HG03139 (cell line): ENCODE measurements at regions not wholly inside any gene's neighbourhood (a gene's known extent, or its start where the extent isn't known, plus 50 kb on each side); places are given as distances from the start of the nearest gene placed in this dataset.

Experiments used
- ATAC-seq: cut with Tn5 transposase; IDR thresholded peaks from one replicate; pipeline ENCODE4 v1.9.1; 2021; ENCODE audit not compliant: unreplicated experiment

DNA sequence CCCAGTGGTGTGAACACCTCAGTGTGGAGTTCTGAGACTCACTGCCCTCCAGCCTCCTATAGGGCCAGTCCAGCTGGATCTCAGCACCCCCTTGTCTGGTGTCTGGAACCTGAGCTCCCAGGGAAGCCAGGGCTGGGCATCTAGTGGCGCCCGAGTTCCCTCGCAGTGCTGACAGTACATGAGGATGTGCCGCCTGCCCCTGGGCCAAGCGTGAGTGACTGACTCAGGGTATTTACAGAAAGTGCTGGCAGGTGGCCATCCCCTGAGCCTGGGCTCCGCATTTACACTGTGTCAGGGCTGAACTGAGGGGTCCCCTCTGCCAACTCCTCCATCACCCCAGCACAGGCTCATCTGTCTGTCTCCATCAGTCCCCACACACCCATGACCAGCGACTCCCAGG lies 185.3 kb downstream of the BRD1 start:
- ATAC-seq, result no peak

DNA sequence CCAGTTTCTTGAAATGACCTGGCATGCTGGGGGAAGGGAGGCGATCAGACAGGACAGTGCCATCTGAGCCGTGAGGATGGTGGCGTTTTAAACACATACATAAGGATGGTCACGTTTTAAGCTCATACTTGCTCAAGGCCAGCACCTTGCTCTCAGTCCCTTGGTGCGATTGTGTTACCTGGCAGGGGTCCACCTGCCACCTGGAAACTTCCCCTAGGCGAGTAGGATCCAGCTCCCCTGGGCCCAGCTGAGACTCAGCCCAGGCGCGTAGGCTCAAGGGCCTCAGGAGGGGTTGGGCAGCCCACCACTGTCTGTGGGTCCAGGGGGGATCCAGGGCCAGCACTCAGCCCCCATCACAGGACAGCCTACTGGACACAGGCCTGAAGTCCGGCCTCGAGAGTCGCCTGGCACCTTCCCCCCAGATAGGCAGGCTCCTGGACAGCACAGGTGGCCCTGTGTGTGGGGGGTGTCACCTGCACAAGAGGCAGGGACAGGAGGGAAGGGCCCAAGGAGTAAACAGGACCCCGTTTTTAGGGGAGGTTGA lies 185.8 kb downstream of the BRD1 start:
- no peak for ATAC-seq

DNA sequence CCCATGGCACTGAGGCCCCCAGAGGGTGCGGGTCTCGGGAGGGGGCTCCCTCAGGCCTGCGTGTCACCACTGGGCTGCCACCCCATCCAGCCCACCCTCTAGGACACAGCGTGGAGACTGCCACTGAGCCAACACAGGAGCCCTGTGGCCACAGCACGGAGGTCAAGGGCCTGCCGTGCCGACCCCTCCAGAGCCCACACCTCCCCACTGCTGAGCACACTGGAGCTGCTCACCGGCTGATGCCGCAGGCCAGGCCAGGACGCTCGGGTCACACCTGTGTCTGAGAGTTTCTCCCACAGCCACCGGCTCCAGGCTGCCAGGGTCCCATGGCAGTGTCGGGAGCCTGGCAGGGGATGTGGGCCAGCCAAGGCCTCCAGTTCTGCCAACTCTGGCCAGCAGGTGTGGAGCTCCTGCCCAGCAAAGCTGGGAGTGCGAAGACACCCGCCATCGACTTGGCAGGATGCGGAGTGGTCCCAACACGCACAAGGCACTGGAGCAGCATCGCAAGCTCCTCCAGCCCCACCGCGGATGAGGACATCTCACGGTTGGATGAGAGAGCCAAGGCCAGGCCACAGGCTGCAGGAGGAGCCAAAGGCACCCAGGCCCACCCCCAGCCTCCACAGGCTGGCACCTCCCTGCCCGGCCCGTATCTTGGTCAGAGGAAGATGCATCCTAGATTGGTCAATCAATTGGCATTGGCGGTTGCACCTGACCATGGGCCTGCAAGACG lies 187.1 kb downstream of the BRD1 start:
- no peak for ATAC-seq

DNA sequence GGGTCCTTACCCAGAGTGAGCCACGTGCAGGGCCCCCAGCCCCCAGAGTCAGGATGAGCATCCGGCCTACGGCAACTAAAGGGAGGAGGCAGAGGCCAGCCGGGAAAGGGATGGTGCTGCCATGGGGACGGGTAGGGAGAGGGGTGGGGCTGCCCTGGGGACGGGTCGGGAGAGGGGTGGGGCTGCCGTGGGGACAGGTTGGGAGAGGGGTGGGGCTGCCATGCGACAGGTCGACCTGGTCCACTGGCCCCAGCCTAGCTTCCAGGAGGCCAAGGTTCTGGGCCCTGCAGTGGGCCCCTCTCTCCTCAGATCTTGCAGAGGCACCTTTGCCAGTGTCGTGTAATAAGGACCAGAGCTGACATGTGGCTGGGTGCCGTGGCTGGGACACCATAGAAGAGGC lies 187.7 kb downstream of the BRD1 start:
- no peak for ATAC-seq

DNA sequence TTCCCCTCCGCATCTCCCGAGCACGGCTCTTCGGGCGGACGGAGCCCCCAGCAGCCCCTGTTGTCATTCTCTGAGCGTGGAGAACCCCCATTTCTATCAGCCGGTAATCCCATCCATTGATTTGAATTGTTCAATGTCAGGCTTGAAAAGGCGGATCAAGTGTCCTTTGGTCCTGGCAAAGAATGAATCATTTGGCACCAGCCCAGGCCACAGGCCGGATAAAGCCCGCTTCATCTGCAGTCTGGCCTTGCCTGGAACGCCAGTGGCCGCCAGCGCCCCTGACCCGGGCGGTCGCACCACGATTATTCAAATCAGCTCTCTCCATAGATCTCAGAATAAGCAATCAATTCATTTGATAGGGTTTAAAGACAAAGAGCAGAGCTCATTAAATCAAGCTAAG lies 188.9 kb downstream of the BRD1 start:
- ATAC-seq, result no peak

DNA sequence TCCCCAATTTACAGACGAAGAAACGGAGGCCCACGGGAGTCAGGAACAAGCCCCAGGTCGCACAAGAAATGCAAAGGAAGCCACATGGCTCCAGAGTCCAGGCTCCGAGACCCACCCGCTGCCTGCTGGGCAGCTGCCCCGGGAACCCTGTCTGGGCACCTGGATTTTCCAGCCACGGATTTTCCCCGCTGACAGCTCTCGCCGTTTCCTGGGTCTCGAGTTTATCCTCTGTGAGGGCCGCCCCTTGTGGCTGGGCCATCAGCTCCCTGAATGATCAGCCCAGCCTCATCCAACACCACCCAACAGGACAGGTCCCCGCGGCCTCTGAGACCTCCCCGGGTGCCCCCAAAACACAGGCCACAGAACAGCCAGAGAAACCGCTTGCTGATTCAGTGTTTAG lies 189.7 kb downstream of the BRD1 start:
- no peak for ATAC-seq

DNA sequence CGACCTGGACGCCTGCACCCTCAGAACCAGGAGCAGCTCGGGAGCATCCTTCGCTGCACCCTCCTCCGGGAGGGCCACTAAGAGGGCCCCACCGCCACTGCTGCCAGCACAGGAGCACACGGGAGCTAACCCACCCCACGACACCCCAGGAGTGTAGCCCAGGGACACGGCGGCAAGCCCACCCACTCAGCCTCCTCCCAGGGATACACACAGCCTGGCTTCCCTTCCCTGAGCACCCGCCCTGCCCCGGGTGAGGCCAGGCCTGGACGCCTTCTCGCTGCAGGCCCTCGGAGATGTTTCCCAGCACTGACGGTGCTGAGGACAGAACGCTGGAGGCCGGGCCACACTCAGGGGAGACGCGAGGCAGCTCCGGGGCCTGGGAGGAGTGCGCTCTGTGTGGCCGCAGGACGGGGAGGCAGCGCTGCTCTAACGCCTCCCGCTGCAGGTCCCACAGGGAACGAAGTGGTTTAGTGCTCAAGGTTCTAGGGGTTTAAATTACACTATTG lies 190.4 kb downstream of the BRD1 start:
- no peak for ATAC-seq

DNA sequence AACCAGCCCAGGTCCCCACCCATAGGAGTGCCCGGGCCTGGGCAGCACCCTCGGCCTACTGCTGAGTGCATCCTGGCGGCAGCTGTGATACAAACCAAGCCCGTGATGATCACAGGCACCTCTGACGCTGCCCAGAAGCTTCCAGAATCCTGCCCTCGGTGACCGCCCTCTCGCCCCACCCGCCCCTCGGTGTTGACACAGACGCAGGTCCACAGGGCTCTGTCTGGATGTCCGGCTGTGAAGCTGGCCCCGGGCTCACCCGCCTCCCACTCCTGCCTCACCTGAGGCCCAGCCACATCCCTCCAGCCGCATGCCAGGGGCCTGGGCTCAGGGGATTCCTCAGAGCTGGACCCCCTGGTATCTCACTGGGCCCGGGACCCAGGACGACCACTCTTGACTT lies 191.0 kb downstream of the BRD1 start:
- no peak for ATAC-seq

DNA sequence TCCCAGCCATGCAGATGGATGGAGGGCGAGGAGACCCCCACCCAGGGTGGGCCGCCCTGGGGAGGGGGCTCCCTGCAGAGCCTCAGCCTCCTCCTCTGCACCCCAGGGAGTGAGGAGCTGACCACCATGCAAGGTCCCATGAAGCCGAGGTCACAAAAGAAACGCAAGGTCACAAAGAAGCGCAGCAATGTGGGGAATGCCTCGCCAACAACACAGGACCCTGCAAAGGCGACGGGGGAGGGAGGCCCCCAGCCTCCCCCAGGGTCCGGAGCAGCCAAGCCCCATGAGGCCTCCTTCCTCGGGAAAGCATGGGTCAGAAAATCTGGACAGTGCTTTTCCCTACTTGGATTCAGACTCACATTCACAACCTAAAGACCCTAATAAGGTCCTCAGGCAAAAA lies 191.5 kb downstream of the BRD1 start:
- no peak for ATAC-seq

DNA sequence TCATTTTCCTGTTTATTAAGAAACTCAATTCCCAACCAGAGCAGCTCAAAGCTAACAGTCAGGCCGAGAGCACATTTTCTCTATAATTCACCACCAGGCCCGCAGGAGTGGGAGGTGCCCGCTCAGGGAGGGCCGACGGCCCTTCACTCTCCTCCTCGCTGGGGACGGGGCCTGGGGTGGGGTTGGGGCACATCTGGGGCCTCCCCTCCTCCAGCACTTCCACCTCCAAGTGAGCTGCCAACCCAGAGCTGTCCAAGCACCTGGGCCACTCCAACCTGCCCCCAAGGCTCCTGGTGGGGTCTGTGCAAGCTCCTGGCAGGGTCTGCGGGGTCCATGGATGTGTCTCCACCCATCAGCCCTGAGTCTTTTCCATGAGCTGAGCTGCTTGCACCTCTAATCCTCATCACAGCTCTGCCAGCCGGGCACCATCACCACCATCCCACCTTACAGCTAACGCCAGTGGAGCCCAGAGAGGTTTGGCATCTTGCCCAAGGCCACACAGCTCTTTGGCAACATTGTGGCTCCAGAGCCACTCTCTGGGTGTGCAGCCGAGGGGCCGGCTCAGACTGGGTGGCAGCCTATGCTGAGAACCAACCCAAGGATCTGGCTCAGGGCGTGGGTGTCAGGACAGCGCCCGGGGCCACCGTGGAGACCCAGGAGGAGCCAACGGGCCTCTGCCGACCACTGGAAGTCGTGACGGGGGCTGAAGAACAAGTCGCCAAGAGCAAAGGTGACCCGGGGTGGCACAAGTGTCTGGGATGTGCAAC lies 193.5 kb downstream of the BRD1 start:
- ATAC-seq, result no peak

DNA sequence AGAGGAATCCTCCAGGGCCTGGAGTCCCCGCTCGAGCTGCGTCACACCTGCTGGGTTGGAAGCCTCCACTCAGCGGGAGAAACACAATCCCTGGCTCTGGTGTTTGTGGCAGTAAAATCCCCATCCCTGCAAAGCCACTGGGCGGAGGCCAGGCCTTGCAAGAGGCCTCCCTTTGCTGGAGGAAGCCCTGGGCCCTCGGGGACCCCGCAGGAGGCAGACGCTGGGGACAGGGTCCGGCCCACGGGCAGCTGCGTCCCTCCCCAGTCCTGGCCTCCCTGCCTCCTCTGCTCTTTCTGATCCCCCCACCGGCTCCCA lies 194.7 kb downstream of the BRD1 start:
- no peak for ATAC-seq

DNA sequence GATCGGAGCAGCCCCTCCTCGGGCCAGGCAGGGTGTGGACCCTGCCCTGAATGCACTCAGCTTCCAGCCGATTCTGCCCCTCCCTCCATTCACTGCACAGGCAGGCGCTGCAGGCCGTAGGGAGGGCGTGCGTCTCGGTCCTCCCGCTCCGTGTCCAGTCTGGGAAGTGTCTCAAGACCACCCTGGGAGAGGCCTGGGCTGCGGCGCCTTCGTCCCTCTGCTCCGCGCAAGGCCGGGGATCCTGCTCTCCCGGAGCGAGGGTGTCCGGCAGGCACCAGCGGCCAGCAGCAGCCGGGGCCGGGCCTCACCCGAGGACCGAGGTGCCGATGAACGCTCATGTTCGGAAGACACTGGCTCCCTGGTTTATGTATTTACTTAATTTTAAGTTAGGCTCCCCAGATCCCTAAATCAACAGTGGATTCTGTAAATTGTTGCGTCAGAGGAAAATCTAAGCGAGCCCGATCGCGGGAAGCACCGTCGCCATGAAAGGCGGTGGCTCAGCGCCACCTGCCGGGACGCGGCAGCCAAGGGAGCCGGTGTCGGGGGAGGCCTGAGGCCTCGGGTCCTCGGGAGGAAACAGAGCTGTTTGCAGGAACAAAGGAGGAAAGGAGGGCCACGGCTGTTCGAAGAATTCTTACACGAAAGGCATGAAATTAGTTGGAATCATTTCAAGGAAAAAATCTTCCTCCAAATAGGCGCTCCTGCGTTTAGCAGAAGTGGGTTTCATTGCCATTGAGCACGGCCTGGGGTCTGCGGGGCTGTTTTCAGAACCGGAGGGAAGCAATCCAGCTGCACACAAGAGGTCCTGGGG lies 195.3 kb downstream of the BRD1 start:
- no peak for ATAC-seq

DNA sequence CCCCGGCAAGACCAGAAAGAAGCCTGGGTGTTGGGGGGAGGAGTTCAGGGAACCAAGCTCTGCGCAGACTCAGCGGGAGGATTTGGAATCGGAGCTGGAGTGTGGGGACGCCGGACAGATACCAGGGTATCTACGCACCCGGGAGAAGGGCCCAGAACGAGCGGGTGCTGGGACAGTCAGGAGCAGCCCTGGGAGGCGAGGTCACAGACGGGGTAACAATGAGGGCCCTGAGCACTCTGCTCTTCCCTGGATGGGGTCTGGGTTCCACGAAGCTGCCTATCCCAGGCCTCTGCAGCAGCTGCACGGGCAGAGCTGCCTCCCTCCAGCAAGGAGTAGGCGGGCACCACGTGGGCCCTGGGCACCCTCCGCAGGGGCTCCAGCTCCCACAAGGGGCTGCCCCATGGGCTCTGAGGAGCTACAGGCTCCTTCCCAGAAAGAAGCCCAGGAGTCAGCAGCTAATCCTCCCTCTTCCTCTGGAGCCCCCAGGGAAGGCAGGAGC lies 197.2 kb downstream of the BRD1 start:
- ATAC-seq, result no peak

DNA sequence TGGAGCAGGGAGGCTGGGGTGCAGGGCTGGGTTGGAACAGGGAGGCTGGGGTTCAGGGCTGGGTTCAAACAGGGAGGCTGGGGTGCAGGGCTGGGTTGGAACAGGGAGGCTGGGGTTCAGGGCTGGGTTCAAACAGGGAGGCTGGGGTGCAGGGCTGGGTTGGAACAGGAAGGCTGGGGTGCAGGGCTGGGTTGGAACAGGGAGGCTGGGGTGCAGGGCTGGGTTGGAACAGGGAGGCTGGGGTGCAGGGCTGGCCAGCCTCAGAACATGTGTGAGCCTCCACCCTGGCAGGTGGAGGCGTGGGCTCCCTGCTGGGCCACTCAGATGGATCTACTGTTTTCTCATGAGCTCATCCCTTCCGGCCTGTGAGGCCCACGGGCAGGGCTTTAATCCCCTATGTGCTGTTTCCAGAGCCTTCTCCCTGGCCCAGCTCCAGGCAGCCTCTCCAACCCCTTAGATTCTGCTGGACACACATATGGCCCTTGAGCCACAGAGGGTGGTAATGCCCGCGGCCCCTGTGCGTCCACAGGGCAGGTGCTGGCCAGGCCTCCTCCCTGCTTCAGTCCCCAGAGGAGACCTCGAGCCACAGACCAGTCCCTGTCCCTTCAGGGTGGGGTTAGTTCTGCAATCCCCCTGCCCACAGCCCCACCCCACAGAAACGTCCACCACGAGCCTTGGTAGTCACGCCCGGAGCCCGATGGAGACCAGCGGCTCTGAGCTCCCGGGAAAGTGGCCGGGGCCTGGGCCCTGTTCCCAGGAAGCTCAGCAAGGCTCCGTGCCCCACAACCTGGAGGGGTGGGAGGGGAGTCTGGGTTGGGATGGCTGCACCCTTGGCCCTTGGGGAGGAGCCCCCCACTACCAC lies 197.9 kb downstream of the BRD1 start:
- no peak for ATAC-seq

DNA sequence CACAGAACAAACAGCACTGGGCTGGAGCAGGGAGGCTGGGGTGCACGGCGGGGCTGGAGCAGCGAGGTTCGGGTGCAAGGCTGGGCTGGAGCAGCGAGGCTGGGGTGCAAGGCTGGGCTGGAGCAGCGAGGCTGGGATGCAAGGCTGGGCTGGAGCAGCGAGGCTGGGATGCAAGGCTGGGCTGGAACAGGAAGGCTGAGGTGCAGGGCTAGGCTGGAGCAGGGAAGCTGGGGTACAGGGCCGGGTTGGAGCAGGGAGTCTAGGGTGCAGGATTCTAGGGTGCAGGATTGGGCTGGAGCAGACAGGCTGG lies 198.5 kb downstream of the BRD1 start:
- ATAC-seq, result no peak

DNA sequence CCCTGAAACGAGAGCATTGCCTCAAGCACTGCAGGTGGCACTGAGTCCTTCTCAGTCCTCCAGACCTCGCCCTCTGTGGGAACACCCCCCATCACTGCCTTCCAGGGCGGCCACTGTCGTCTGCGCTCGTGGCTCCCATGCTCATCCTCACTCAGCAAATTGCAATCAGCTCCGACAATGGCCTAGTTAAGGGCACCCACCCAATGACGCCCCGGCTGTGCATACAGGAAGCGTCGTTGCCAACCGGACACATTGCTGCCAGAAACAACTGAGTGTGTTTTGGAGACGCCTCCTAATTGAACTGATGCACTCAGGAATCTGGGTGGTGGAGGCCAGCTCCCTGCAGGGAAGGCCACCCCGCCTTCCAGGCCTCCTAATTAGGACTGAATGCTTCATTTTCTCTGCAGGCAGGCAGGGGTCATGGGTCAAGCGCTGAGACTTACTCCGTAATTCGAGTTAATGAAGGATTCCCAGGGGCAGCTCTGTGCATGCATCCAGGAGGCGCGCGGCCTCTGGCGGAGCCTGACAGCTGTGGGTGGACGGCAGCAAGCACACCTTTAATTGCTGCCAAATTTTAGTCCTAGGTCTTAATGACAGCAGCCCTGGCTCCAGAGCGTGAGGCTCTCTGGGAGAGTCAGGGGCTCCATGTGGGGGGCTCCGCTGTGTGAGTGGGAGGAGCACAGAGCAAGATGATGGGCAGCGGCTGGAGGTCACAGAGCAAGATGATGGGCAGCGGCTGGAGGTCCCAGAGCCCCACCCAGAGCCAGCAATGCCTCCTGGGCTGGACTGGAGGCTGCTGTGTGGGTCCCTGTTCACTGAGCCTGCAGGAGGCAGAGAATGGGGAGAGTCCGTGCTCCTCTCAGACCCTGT lies 199.0 kb downstream of the BRD1 start:
- no peak for ATAC-seq

DNA sequence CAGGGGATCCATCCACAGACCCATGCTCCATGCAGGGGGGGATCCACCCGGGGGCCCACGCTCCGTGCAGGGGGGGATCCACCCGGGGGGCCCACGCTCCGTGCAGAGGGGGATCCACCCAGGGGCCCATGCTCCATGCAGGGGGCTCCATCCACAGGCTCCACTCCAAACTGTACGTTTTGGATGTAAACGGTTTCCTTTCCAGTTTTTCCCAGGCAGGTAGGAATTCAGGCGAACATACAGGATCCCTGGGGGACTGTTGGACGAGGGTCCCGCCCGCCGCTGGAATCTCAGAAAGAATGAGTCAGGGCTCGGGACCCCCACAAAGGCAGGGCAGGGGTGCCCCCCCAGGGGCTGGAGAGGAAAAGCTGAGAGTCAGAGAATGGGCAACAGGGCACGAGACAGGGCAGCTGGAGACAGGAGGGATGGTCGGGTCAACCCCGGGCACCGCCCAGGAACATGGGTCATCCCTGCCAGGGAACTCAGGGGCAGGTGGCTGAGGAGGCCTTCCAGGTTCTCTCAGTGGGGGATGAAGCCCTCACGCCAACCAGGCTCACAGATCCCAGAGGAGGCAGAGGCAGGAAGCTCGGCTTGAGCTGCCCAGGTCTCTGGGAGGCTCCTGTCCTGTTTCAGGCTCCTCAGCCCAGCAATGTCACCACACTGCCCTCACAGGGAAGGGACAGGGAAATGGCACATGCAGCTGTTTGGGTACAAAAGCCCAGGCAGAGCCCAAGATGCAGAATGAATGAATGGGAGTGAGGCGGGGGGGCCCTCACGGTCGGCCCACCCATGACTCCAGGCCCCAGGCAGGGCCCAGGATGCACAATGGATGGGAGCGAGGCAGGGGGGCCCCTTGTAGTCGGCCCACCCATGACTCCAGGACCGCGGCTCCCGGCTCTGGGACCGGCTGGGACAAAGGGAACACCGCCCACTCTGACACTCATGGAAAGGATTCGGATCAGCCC lies 200.2 kb downstream of the BRD1 start:
- no peak for ATAC-seq

DNA sequence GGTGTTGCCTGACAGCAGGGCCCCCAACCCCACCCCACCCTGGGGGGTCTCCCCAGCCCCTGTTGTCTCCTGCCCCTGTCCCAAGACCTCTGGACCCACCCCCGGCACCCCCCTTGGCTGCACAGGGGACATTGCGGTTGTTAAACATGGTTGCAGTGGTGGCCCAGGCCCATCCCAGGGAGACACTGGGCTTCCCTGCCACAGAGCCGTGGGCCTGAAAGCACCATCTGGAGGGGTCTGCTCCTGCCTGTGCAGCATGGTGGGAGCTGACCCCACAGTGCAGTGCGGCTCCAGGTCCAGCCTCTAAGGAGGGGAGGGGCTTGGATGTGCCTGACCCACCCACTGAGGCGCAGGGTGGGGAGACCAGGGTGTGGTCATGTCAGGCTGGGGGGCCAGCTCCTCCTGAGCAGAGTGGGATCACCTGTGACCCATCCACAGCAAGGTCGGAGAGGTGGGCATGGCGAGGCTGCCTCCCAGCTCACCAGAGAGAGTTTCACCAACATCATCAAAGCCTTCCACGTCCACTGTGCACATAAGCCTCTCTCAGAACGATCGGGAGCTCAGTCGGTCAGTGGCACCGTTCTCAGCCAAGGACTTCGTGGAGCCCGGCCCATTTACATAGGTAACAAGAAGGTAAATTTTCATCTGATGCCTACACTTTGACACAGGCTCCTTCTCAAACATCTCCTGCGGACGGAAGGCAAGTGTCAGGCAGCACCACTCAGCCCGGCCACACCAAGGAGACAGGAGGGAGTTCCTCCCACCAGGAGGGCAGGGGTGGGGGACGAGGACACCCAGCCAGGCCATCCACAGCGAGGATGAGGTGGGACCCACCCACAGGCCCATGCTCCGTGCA lies 201.1 kb downstream of the BRD1 start:
- ATAC-seq, result no peak
